ENCODE measurements at regions not wholly inside any gene's neighbourhood (a gene's known extent, or its start where the extent isn't known, plus 50 kb on each side); places are given as distances from the start of the nearest gene placed in this dataset.

GRCh38 chr15:39238443-39238842 is 342.4 kb upstream of the THBS1 start:
- Mint-ChIP-seq H3K4me1 (no peaks in the 10 kb centered on the region), H3K4me3 (no peak overlapping the region), H3K9me3 (peaks cover 2% of the 10 kb centered on the region), H3K27ac (no peak overlapping the region), H3K27me3 (peaks cover 7% of the 10 kb centered on the region), H3K36me3 (no peaks in the 10 kb centered on the region)
- DNase-seq = no peak

DNA sequence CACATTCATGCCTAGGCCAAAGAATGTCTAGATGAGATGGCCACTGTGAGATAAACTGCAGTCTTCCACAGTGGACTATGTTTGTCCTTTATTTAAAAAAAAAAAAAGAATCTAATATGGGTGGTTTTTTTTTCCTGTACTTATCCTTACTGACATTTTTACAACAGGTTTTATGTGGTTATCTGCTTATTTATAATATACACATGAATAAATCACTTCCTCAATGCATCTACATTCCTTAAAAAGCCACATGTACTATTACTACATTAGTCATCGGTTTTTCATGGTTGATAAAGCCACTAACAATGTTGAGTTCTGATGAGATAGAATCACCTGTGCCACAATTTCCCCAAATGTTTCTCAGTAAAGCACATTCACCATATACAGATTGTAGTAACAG is 341.3 kb upstream of the THBS1 start:
- H3K4me3 Mint-ChIP-seq = no peak overlapping the region
- no peak for DNase-seq
- no peak overlapping the region for H3K27ac Mint-ChIP-seq
- no peaks in the 10 kb centered on the region for H3K4me1 Mint-ChIP-seq
- H3K36me3 Mint-ChIP-seq = no peaks in the 10 kb centered on the region
- H3K9me3 Mint-ChIP-seq = peaks cover 2% of the 10 kb centered on the region
- H3K27me3 Mint-ChIP-seq = peaks cover 11% of the 10 kb centered on the region

DNA sequence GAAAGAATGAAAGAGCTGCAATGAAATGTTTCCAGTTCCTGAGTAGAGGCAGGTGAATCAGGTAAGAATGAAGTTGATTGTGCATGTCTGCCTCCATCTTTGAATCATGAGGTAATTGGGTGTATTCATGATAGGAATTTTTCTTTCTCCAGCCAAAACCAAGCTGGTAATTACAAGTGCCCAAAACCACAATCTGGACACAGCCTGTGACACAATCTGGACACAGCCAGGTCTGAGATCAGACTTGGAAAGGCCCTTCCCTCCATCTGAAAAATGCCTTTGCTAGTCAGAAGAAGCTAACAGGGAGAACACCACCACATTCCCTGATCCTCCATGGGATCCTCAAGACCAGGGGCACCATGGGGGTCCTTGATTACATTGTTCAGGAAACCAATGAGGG is 338.5 kb upstream of the THBS1 start:
- peaks cover 2% of the 10 kb centered on the region for H3K9me3 Mint-ChIP-seq
- H3K27ac Mint-ChIP-seq = no peak overlapping the region
- no peaks in the 10 kb centered on the region for H3K4me1 Mint-ChIP-seq
- H3K4me3 Mint-ChIP-seq = no peak overlapping the region
- no peaks in the 10 kb centered on the region for H3K36me3 Mint-ChIP-seq
- peaks cover 17% of the 10 kb centered on the region for H3K27me3 Mint-ChIP-seq
- DNase-seq = no peak

GRCh38 chr15:39243396-39243795 is 337.5 kb upstream of the THBS1 start:
- Mint-ChIP-seq H3K27me3 (peaks cover 21% of the 10 kb centered on the region), H3K27ac (no peak overlapping the region), H3K36me3 (no peaks in the 10 kb centered on the region), H3K9me3 (peaks cover 2% of the 10 kb centered on the region), H3K4me1 (peaks cover 2% of the 10 kb centered on the region), H3K4me3 (no peak overlapping the region)
- no peak for DNase-seq

GRCh38 chr15:39244776-39245175 is 336.1 kb upstream of the THBS1 start:
- peaks cover 2% of the 10 kb centered on the region for H3K4me1 Mint-ChIP-seq
- H3K27me3 Mint-ChIP-seq = peaks cover 26% of the 10 kb centered on the region
- DNase-seq = no peak
- H3K36me3 Mint-ChIP-seq = no peaks in the 10 kb centered on the region
- H3K9me3 Mint-ChIP-seq = peaks cover 2% of the 10 kb centered on the region
- no peak overlapping the region for H3K27ac Mint-ChIP-seq
- no peak overlapping the region for H3K4me3 Mint-ChIP-seq

DNA sequence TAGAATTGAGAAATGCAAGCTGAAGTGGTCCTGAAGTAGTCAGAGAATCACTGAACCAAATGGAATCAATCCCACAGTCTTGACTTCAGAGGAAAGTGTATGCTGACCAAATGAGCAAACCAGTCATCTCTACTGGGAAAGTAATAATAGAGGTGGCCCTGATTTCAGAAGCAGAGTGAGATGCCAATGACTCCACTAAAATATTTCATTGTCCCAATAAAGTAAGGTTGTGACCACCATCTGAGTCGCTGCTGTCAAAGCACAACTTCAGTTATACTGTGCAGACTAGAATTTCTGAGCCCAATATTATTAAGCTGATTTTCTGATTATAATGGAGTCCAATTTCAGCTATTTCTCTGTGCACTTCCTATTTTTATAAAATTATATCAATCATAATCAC is 334.4 kb upstream of the THBS1 start:
- Mint-ChIP-seq H3K27ac (no peak overlapping the region), H3K4me3 (no peak overlapping the region), H3K4me1 (peaks cover 18% of the 10 kb centered on the region), H3K27me3 (peaks cover 21% of the 10 kb centered on the region), H3K9me3 (no peaks in the 10 kb centered on the region), H3K36me3 (no peaks in the 10 kb centered on the region)
- DNase-seq = no peak

DNA sequence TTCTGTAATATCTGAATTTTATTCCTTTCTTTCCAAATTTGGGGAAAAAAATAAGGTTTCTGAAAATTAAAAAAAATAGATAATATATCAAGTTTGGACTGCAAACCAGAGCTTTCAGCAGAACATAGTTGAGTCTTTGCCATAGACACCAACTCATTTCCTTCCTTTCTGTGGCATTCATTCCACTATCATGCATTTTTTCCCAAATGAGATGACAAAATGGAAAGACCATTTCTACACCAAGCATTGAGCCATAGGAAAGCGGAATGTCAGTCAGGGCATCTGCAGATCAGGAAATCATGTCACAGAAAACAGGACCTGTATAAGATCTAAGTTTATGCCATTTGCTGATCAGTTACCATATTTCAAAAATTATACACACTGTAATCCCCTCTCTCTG is 333.3 kb upstream of the THBS1 start:
- peaks cover 21% of the 10 kb centered on the region for H3K27me3 Mint-ChIP-seq
- H3K27ac Mint-ChIP-seq = no peak overlapping the region
- DNase-seq = no peak
- no peaks in the 10 kb centered on the region for H3K9me3 Mint-ChIP-seq
- H3K4me1 Mint-ChIP-seq = peaks cover 28% of the 10 kb centered on the region
- no peaks in the 10 kb centered on the region for H3K36me3 Mint-ChIP-seq
- H3K4me3 Mint-ChIP-seq = no peak overlapping the region

GRCh38 chr15:39248204-39248603 is 332.7 kb upstream of the THBS1 start:
- Mint-ChIP-seq H3K9me3 (no peaks in the 10 kb centered on the region), H3K27me3 (peaks cover 21% of the 10 kb centered on the region), H3K27ac (no peak overlapping the region), H3K36me3 (no peaks in the 10 kb centered on the region), H3K4me1 (peaks cover 28% of the 10 kb centered on the region), H3K4me3 (no peak overlapping the region)
- no peak for DNase-seq

DNA sequence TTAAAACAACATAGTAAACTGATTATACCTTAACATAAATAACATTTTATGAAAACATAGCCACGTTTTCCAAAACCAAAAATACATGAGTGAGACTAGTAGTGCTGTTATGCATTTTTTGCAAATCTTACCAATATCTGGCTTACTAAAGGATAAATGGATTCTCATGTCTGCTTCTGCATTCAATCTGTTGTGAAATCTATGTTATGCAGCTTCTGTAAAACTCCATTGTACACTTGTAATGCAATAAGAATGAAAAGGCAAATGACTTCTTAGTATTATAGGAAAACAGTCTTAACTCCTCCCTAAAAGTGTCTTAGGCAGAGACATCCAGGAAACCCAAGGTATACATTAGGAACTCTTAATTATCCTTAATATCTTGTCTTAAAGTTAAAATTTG is 330.9 kb upstream of the THBS1 start:
- DNase-seq = no peak
- no peaks in the 10 kb centered on the region for H3K9me3 Mint-ChIP-seq
- peaks cover 28% of the 10 kb centered on the region for H3K4me1 Mint-ChIP-seq
- H3K36me3 Mint-ChIP-seq = no peaks in the 10 kb centered on the region
- H3K27me3 Mint-ChIP-seq = peaks cover 19% of the 10 kb centered on the region
- no peak overlapping the region for H3K4me3 Mint-ChIP-seq
- no peak overlapping the region for H3K27ac Mint-ChIP-seq

- peak overlapping the region; percentile 83 for H3K27ac Mint-ChIP-seq
- peaks cover 25% of the 10 kb centered on the region for H3K27me3 Mint-ChIP-seq
- H3K4me1 Mint-ChIP-seq = peaks cover 28% of the 10 kb centered on the region
- DNase-seq = no peak
- H3K36me3 Mint-ChIP-seq = no peaks in the 10 kb centered on the region
- peak overlapping the region; percentile 26 for H3K4me3 Mint-ChIP-seq
- H3K9me3 Mint-ChIP-seq = no peaks in the 10 kb centered on the region
These were observed 330.3 kb upstream of the THBS1 start for GRCh38 chr15:39250460-39251186.

- Mint-ChIP-seq H3K9me3 (no peaks in the 10 kb centered on the region), H3K4me1 (peaks cover 28% of the 10 kb centered on the region), H3K36me3 (no peaks in the 10 kb centered on the region), H3K27ac (peak overlapping the region; percentile 83), H3K27me3 (peaks cover 24% of the 10 kb centered on the region), H3K4me3 (peak overlapping the region; percentile 26)
- DNase-seq = peak; percentile 24
These were observed 329.3 kb upstream of the THBS1 start for GRCh38 chr15:39251413-39252133.

GRCh38 chr15:39252134-39252470 is 328.8 kb upstream of the THBS1 start:
- Mint-ChIP-seq H3K9me3 (no peaks in the 10 kb centered on the region), H3K36me3 (no peaks in the 10 kb centered on the region), H3K4me3 (no peak overlapping the region), H3K27ac (peak overlapping the region; percentile 83), H3K4me1 (peaks cover 28% of the 10 kb centered on the region), H3K27me3 (peaks cover 24% of the 10 kb centered on the region)
- no peak for DNase-seq

- H3K4me1 Mint-ChIP-seq = peaks cover 26% of the 10 kb centered on the region
- peaks cover 28% of the 10 kb centered on the region for H3K27me3 Mint-ChIP-seq
These were observed 327.3 kb upstream of the THBS1 start for GRCh38 chr15:39253552-39253951.

DNA sequence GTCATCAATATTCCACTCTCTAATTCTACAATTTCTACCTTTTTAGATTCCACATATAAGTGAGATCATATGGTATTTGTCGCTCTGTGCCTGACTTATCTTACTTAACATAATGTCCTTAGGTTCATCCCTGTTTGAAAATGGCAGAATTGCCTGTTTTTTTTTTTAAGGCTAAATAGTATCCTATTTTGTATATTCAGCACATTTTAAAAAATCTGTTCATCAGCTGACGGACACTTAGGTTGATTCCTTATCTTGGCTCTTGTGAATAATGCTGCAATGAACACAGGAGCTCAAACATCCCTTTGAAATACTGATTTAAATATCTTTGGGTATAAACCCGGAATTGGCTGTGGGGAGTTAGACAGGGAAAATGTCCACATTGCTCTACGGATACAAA is 326.7 kb upstream of the THBS1 start:
- no peak overlapping the region for H3K27ac Mint-ChIP-seq
- no peaks in the 10 kb centered on the region for H3K36me3 Mint-ChIP-seq
- no peak overlapping the region for H3K4me3 Mint-ChIP-seq
- DNase-seq = no peak
- peaks cover 26% of the 10 kb centered on the region for H3K27me3 Mint-ChIP-seq
- peaks cover 26% of the 10 kb centered on the region for H3K4me1 Mint-ChIP-seq
- no peaks in the 10 kb centered on the region for H3K9me3 Mint-ChIP-seq

More at GRCh38 chr15:39253552-39253951, 327.3 kb upstream of the THBS1 start:
- DNase-seq = no peak
- Mint-ChIP-seq H3K27ac (no peak overlapping the region), H3K4me3 (no peak overlapping the region), H3K9me3 (no peaks in the 10 kb centered on the region), H3K36me3 (no peaks in the 10 kb centered on the region)

DNA sequence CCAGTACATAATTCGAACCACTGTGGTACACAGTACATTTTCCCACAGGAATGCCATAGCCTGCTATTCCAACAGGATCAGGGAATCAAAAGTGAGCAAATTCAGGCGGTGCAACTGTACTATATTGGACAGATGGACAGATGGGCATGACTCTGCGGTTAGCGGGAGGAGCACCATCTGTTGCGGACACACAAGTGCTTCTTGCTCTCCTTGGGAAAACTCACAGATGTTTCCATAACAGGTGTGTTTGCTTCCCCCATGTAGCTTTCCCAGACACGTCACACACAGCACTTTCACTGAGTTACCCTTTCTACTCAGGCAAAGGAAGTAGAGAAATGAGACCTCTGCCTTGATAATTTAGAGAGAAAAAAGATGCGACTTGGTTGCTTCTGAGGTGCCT is 325.1 kb upstream of the THBS1 start:
- no peaks in the 10 kb centered on the region for H3K9me3 Mint-ChIP-seq
- H3K4me3 Mint-ChIP-seq = no peak overlapping the region
- no peaks in the 10 kb centered on the region for H3K36me3 Mint-ChIP-seq
- peaks cover 37% of the 10 kb centered on the region for H3K27me3 Mint-ChIP-seq
- peaks cover 18% of the 10 kb centered on the region for H3K4me1 Mint-ChIP-seq
- DNase-seq = no peak
- H3K27ac Mint-ChIP-seq = no peak overlapping the region

DNA sequence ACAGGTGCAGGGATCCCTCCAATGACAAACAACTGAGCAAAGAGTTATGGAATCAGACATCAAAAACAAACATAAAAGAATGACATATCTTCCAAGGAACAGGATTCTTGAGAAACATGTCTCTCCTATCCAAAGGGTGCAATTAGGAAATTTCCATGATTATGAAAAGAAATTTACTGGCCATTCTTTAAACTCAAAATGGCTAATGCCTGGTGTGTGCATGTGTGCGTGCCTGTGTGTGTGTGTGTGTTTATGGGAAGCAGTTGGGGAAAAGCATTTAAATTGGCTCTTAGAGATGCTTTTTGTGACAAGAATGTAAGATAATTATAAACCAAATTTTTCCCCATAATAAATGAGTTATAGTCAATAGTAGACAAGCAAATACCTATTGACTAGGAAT is 320.5 kb upstream of the THBS1 start:
- no peaks in the 10 kb centered on the region for H3K9me3 Mint-ChIP-seq
- H3K4me3 Mint-ChIP-seq = no peak overlapping the region
- H3K27me3 Mint-ChIP-seq = peaks cover 38% of the 10 kb centered on the region
- DNase-seq = no peak
- H3K36me3 Mint-ChIP-seq = no peaks in the 10 kb centered on the region
- H3K4me1 Mint-ChIP-seq = peaks cover 15% of the 10 kb centered on the region
- H3K27ac Mint-ChIP-seq = no peak overlapping the region
